ELR (cell line): ENCODE measurements at regions not wholly inside any gene's neighbourhood (a gene's known extent, or its start where the extent isn't known, plus 50 kb on each side); places are given as distances from the start of the nearest gene placed in this dataset.
A peak's percentile ranks its signal among the peaks of the same experiment; 100 is the strongest.
"Not testable (repeated sequence)": the region's sequence is repeated elsewhere in the genome, so short reads cannot be mapped to it uniquely, and the experiment has no call there.

Source experiments
- DNase-seq: peaks from one replicate; pipeline ENCODE4 v3.0.0-alpha.2; 2015; ENCODE audit warnings: low read depth

DNA sequence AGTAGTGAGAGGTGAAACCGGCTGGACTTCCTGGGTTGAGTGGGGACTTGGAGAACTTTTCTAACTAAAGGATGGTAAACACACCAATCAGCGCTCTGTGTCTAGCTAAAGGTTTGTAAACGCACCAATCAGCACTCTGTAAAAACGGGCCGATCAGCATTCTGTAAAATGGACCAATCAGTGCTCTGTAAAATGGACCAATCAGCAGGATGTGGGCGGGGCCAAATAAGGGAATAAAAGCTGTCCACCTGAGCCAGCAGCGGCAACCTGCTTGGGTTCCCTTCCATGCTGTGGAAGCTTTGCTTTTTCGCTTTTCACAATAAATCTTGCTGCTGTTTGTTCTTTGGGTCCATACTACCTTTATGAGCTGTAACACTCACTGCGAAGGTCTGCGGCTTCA, 621.2 kb downstream of the JRKL start:
- not testable (repeated sequence) for DNase-seq

DNA sequence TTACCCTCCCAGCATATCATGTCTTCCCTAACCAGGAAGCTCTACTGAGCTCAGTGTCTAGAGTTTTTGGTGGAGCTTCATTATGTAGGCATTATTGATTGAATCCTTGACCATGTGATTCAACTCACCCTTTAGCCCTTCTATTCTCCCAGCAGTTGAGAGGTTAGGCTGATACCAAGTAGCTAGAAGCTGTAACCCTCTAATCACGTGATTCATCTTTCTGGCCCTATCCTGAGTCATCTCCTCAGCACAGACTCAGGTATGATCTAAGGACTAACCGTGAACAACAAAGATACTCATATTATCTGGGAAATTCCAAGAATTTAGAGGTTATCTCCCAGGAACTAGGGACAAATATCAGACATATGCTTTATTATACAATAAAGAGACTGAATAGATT, 625.5 kb downstream of the JRKL start:
- no peak for DNase-seq

DNA sequence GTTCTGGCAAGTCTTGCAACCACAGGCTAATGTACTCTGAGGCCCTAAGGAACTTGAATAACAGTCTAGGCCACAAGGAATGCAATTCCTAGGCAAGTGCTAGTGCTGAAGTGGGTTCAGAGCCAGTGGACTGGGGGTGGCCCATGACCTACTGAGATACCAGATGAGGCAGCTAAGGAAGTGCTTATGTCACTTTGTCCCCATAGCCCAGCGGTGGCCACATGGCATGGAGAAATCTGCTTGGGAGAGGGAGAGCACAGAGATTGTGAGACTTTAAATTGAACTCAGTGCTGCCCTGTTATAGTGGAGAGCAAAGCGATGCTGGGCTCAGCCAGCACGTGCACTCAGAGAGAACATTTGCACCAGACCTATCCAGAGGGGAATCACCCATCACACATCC, 629.5 kb downstream of the JRKL start:
- DNase-seq = no peak

DNA sequence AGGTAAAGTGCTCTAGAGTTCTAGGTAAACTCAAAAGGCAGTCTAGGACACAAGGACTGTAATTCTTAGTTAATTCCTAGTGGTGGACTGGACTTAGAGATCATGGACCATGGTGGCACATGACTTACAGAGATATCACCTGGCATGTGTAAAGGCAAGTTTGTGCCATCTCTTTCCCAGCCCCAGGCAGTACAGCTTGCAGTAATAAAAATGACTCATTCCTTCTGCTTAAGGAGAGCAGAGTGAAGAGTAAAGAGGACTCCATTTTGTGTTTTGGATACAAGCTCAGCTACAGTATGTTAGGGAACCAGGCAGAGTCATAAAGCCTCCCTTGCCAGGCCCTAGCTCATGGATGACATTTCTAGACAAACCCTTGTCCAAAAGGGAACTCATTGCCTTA, 629.9 kb downstream of the JRKL start:
- no peak for DNase-seq

DNA sequence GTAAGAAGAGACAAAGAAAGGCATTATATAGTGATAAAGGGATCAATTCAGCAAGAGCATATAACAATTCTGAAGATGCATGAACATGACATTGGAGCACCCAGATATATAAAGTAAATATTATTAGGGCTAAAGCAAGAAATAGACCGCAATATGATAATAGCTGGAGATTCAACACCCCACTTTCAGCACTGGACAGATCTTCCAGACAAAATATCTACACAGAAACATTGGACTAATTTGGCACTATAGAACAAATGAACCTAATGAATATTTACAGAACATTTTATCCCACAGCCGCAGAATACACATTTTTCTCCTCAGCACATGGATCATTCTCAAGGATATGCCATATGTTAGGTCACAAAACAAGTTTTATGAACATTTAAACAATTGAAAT, 633.1 kb downstream of the JRKL start:
- no peak for DNase-seq

DNA sequence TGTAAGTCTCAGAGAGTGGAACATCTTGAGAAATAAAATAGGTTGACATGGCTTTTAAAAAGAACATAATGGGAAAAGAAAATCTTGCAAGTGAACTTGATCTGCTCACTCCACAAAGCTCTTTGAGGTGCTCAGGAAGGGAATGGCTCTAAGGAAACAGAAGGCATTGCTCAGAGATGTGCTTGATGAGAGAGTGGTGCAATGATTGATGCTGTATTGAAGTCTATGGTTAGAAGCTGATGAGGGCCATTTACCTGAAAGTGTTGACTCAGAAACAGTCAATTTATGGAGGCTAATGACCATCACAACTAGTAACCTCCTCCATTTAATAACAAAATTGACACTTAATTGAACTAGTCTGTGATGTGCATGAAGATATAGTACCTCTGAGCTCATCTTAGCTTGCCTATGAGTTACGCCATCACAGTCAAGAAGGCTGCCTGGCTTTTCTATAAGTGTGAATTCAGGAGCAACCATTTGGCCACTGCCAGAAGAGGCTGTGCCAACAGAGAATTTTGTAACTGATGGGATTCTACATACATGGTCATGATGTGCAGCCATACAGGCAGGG, 639.1 kb downstream of the JRKL start:
- DNase-seq = no peak

DNA sequence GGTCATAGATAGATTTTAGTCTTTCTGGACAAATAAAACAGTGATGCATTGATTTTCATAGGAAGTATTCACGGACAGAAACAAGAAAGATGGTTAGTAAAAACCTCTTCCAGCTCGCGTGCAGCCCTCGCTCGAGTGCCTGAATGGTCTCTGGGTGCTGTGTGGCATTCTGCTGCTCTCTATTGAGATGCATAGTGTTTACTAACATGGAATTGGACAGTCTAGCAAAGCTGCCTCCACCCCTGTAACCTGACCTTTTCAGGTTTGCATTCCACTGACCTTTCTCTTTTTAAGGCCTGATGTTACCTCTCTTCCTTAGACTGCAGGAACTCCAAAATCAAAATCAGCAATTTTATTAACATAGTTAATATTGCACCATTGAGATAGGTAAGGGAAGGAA, 643.4 kb downstream of the JRKL start:
- DNase-seq = no peak

DNA sequence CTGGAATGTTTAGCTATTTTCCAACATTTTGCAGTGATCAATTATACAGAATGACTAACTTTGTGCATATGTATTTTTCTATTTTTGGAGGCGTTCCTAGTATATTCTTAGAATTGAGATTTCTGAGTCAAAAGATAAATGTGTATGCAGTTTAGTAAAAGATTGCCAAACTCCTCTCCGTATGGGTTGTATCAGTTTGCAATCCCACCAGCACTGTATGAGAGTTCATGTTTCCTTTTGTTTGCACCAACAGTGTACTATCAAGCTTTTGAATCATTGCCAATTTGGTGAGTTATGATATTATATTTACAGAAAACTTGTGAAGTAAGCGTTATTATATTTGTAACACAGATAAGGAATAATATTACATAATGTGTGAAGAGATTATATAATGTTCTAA, 658.7 kb downstream of the JRKL start:
- no peak for DNase-seq

DNA sequence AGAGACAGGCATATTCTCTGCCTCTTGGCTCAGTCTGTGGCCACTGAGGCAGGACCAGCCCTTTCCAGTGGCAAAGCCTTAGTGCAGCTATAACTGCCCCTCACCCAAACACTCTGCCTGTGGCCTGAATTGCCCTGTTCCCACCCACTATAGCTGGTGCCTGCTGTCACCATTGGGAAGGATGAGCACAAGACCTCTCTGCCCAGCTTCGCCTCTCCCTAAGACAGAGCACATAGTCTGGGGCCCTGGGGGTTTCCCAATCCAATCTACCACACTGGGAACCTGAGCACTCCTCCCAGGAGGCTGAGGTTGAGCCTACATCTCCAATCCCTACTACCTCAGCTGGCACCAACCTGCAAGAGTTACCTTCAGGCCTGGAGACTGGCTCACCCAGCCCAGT, 670.4 kb downstream of the JRKL start:
- no peak for DNase-seq

DNA sequence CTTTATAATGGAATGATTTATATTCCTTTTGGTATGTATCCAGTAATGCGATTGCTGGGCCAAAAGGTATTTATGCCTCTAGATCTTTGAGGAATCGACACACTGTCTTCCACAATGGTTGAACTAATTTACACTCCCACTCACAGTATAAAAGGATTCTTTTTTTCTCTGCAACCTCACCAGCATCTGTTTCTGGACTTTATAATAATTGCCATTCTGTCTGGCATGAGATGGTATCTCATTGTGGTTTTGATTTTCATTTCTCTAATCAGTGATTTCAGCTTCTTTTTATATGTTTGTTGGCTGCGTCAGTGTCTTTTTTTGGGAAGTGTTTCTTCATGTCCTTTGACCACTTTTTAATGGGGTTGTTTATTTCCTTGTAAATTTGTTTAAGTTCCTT, 679.3 kb downstream of the JRKL start:
- DNase-seq = no peak

DNA sequence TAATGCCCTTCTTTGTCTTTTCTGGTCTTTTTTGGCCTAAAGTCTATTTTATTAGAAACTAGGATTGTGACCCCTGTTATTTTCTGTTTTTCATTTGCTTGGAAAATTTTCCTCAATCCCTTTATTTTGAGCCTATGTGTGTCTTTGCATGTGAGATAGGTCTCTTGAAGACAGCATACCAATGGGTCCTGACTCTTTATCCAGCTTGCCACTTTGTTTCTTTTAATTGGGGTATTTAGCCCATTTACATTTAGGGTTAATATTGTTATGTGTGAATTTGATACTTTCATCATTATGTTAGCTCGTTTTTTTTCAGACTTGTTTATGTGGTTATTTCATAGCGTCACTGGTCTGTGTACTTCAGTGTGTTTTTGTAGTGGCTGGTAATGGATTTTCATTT, 682.6 kb downstream of the JRKL start:
- no peak for DNase-seq

DNA sequence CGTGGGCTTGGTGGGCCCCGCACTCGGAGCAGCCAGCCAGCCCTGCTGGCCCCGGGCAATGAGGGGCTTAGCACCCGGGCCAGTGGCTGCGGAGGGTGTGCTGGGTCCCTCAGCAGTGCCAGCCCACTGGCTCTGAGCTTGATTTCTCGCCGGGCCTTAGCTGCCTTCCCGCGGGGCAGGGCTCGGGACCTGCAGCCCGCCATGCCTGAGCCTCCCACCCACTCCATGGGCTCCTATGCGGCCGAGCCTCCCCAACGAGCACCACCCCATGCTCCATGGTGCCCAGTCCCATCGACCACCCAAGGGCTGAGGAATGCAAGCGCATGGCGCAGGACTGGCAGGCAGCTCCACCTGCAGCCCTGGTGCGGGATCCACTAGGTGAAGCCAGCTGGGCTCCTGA, 686.9 kb downstream of the JRKL start:
- not testable (repeated sequence) for DNase-seq

DNA sequence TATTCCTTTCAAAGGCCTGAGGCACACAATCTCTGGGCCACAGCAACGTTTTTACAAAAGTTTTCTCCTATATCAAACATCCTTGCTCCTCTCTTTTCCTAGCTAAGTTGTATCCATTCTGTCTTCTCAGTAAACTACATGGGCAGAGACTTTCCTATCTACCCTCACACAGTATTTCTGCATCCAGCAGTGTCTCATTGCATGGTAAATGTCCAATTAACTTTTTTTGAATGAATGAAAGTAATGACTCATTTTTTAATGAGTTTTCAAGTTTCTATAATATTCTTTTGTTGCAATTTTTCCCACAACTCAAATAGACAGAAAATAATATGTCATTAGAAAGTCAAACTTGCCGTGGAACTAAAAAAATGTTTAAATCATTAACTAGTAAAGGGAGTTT, 688.6 kb downstream of the JRKL start:
- no peak for DNase-seq

DNA sequence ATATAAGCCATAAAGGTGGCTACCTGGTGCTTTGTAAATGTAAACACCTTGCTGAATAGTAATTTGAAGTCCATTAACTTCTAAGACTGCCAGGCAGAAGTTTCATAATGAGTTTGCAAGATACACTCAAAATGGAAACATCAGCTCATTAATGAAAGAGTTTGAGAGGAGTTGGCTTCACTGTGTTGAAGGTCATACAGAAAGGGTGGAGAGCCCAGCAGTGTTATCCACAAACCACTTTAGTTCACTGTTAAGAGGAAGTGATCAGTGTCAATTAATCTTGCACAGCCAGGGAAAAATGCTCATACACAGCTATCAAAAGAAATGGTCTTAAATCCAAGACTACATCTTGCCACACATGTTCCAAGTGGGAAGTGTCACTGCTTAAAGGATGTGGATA, 689.4 kb downstream of the JRKL start:
- no peak for DNase-seq

DNA sequence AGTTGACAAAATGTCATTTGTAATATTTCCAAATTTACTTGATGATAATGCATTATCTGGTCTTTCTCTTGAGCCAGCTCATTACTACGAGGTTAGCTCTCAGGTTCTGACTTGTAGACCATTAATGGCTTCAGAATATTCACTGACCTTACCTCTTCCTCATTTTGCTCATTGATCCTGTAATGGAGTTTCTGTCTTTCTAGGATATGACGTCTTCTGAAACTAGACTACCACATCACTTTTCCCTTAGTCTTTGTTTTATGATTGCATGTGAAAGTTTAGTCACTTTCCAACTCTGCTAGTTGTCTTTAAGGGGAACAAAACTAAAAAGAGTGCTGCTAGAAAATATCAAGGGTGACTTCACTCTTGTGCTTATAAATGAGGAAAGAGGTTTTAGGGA, 697.6 kb downstream of the JRKL start:
- DNase-seq = no peak

DNA sequence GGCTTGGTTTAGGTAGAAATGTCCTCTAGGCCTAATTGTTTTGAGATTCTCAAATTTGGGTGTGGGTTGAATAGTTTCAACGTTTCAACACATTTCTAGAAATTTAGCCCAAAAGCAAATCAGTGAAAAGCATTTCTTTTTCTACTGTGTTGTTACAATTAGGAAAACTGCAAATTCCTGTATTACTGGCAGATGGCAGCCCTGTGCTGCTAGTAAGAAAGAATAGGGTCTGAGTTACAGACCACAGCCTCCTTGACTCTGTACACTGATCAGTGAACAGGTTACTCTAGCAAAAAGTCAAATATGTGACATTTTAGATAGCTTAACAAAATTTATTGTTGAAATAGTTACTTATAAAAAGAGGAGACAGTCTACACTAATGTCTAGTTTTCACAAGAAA, 703.0 kb downstream of the JRKL start:
- DNase-seq = no peak

DNA sequence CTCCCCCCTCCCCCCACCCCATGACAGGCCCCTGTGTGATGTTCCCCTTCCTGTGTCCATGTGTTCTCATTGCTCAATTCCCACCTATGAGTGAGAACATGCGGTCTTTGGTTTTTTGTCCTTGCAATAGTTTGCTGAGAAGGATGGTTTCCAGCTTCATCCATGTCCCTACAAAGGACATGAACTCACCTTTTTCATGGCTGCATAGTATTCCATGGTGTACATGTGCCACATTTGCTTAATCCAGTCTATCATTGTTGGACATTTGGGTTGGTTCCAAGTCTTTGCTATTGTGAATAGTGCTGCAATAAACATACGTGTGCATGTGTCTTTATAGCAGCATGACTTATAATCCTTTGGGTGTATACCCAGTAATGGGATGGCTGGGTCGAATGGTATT, 712.4 kb downstream of the JRKL start:
- not testable (repeated sequence) for DNase-seq

DNA sequence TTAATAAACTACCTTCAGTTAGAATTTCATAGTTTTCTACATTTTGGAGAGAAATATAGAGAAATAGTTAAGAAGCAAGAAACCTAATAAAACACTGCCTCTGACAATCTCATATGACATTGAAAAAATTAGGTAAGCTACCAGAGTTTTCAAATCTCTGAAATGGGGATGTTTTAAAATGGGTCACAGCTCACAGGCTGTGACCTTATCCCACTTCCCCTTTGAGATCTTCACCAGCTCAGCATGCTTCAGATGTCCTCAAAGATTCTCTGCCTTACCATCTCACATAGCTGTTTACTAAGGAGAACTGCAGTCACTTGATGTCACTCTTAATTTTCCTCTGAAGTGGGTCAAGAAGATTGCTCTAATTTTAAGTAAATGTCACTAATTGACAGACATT, 717.8 kb downstream of the JRKL start:
- DNase-seq = no peak

DNA sequence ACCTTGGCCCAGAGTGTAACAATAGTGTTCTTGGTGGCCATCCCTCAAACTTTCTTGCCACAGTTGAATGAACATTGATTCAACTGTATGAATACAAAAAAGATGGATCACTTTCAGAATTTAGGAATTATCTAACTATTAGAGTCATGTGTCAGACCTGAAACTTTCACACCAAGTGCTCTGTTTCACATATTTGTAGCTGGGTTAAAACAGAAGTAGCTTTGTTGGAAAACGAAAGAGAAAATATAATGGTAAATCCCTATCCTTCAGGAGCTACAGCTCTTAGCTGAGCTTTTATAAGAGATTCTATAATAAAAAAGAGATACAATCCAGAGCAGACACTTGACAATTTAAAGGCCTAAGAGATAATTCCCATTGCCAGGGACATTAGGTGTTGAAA, 719.3 kb downstream of the JRKL start:
- no peak for DNase-seq

DNA sequence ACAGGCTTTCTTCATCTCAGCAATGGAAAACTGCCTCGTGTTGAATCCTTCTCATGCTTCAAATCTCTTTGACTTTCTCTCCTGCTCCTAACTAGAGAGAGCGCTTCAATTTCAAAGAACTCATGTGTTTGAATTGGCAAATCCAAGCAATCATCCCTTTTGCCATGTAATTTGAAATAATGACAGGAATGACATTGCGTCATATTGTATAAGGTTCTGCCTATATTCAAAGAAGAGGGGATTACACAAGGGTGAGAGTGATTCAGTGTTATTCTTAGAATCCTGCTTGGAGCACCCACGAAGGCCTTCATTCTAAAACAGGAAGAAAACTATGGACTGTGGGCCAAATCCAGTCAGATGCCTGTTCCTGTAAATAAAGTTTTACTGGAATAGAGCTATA, 720.6 kb downstream of the JRKL start:
- peak; percentile 39 for DNase-seq

DNA sequence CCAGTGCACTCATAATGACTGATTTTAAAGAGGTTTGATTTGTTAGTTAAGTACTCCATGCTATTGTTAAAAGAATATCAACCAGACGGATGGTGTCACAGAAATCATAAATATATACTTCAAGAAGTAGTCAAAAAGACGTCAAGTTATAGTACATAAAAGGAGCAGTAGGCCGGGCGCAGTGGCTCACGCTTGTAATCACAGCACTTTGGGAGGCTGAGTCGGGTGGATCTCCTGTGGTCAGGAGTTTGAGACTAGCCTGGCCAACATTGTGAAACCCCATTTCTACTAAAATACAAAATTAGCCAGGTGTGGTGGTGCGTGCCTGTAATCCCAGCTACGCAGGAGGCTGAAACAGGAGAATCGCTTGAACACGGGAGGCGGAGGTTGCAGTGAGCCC, 721.7 kb downstream of the JRKL start:
- no peak for DNase-seq

DNA sequence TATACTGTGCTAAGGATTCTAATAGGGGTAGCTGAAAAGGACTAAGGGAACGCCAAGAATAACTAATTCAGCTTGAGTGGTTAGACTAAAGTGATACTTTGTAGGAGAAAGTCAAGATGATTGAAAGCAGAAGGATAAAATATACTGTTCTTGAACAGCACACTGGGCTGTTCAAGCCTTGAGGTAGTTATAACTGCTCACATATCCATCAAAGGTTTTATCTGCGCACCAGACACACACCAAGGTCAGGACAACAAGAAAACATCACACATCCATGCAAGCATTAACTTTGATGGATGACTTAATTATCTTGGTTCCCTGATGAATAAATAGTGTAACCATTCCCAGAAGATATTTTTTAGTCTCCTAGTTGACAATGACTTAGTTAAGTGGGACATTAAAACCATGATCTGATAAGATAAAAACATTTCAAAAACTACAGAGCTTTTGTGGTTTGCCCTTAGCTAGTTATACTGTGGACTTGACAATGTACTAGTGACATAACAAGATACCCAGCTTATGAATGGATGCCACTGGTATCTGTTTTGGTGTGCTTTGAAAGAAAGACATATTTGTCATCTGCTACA, 728.9 kb downstream of the JRKL start:
- no peak for DNase-seq

DNA sequence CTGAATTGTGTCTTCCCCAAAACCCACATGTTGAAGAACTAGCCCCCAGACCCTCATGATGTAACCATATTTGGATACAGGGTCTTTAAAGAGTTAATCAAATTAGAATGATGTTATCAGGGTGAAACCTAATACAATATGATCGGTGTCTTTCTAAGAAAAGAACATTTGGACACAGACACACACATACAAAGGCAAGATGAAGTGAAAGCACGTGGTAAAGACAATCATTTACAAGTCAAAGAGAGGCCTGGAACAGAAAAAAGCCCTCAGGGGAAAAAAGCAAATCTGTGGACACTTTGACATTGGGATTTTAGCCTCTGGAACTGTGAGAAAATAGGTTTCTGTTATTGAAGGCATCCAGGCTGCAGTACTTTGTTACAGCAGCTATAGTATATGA, 733.4 kb downstream of the JRKL start:
- DNase-seq = no peak

DNA sequence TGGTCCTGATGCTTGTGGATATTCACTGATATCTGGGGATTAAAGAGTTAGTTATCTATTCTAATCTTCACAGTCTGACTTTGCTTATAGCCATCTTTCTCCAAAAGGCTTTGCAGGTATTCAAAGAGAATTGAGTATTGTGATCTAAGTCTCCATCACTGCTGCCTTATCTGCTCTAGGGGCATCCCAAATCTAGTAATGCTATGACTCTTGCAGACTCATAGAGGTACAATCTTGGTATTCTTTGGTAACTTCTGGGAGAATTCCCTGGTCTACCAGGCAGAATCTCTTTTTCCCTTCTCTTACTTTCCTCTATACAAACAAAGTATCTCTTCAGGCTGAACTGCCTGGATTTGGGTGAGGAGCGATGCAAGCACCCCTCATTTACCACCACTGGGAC, 746.3 kb downstream of the JRKL start:
- no peak for DNase-seq
